ENCODE measurements at regions not wholly inside any gene's neighbourhood (a gene's known extent, or its start where the extent isn't known, plus 50 kb on each side); places are given as distances from the start of the nearest gene placed in this dataset.

- Histone ChIP-seq H4K20me1 (ENCODE audit: control insufficient read depth, insufficient read depth, low read length, poor library complexity, severe bottlenecking) (no peaks in the 10 kb centered on the region), H3K27ac (ENCODE audit: low read length in 2 of 2) (no peak overlapping the region), H3K36me3 (replicated peaks in 1 of 2; ENCODE audit: control extremely low read depth in 1 of 2, control insufficient read depth in 1 of 2, extremely low read depth in 1 of 2, insufficient read depth in 2 of 2, low read length in 1 of 2) (no peaks in the 10 kb centered on the region), H3K9ac (ENCODE audit: low read length) (no peak overlapping the region), H3K4me1 (ENCODE audit: control insufficient read depth in 2 of 2, insufficient read depth in 2 of 2, low read length in 2 of 2) (no peaks in the 10 kb centered on the region), H3K4me2 (replicated peaks; ENCODE audit: low read depth, low read length, poor library complexity, severe bottlenecking) (no peak overlapping the region), H3K4me3 (ENCODE audit: control extremely low read depth in 1 of 5, extremely low read depth in 1 of 5, insufficient read depth in 1 of 5, low read depth in 2 of 5, low read length in 4 of 5) (no peak overlapping the region), H3K79me2 (ENCODE audit: control insufficient read depth, insufficient read depth, low read length) (no peaks in the 10 kb centered on the region), H3K9me3 (ENCODE audit: control extremely low read depth in 1 of 3, control insufficient read depth in 2 of 3, insufficient read depth in 1 of 3, low read length in 2 of 3) (peaks cover 0 to 2% (median 0%) of the 10 kb centered on the region in 3 donors), H2AFZ (ENCODE audit: insufficient read depth, low read depth, low read length, poor library complexity, severe bottlenecking) (no peak overlapping the region), H3K27me3 (replicated peaks in 1 of 4; ENCODE audit: control extremely low read depth in 1 of 4, control insufficient read depth in 3 of 4, insufficient read depth in 4 of 4, low read length in 3 of 4) (no peaks in the 10 kb centered on the region)
- POLR2A ChIA-PET, result no interaction called here
- WGBS (ENCODE audit: insufficient coverage), result no CpG with 5 or more reads among the region's 2 CpGs
- DNase-seq, result no peak
- CTCF ChIA-PET, result no interaction called here
- Mint-ChIP-seq H3K4me1 (no peaks in the 10 kb centered on the region), H3K4me3 (no peak overlapping the region), H3K27ac (no peak overlapping the region), H3K27me3 (peaks cover 7% of the 10 kb centered on the region), H3K9me3 (ENCODE audit: insufficient read depth) (no peaks in the 10 kb centered on the region)
- TF ChIP-seq CTCF (IDR thresholded peaks at IDR 0.05), result no peak
- TF ChIP-seq EZH2 (IDR thresholded peaks at IDR 0.05; ENCODE audit: borderline replicate concordance, insufficient read depth, low read depth, low read length, poor library complexity, severe bottlenecking), result no peak
- no peak for ATAC-seq (ENCODE audit: low read depth)
- intact Hi-C loops (cut with micrococcal nuclease), result no loop called here
Measured at GRCh38 chr16:79811541-79811940, 211.0 kb upstream of the MAF start.

DNA sequence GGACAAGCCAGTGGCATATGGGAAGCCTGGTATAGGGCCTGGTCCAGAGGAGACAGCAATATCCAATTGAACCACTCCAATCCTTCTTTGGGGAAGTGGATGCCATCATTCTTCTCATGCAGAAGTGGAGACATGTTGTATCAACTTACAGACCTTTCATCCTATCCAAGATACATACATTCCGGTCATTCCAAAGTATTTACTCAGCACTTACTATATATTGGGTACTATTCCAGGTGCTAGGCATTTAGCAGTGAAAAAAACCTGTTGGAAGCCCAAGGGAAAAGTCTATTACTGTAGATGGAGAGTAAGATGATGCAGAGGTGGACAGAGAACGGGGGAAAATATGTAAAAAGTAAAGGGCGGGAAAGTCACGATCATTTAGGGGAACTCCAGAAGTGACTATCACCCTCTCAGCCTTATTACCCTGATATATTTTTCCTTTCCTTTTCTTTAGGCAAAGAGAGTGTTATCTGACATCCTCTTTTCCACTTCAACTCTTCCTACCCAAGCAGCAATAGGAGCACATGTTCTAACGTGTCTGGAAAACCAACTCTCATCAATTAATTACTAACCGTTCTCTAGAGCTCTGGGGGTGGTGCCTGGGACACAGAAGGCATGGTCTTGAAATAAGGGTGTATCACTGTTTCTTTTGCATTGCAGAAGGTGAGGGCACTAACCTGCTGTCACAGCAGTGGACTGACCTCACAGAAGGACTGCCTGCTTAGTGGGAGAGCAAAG is 210.1 kb upstream of the MAF start:
- Histone ChIP-seq H3K79me2 (ENCODE audit: control insufficient read depth, insufficient read depth, low read length) (no peaks in the 10 kb centered on the region), H3K9ac (ENCODE audit: low read length) (no peak overlapping the region), H3K27ac (ENCODE audit: low read length in 2 of 2) (no peak overlapping the region), H3K36me3 (replicated peaks in 1 of 2; ENCODE audit: control extremely low read depth in 1 of 2, control insufficient read depth in 1 of 2, extremely low read depth in 1 of 2, insufficient read depth in 2 of 2, low read length in 1 of 2) (no peaks in the 10 kb centered on the region), H2AFZ (ENCODE audit: insufficient read depth, low read depth, low read length, poor library complexity, severe bottlenecking) (no peak overlapping the region), H4K20me1 (ENCODE audit: control insufficient read depth, insufficient read depth, low read length, poor library complexity, severe bottlenecking) (no peaks in the 10 kb centered on the region), H3K4me3 (ENCODE audit: control extremely low read depth in 1 of 5, extremely low read depth in 1 of 5, insufficient read depth in 1 of 5, low read depth in 2 of 5, low read length in 4 of 5) (no peak overlapping the region), H3K9me3 (ENCODE audit: control extremely low read depth in 1 of 3, control insufficient read depth in 2 of 3, insufficient read depth in 1 of 3, low read length in 2 of 3) (peaks cover 0 to 2% (median 0%) of the 10 kb centered on the region in 3 donors), H3K4me2 (replicated peaks; ENCODE audit: low read depth, low read length, poor library complexity, severe bottlenecking) (no peak overlapping the region), H3K4me1 (ENCODE audit: control insufficient read depth in 2 of 2, insufficient read depth in 2 of 2, low read length in 2 of 2) (no peaks in the 10 kb centered on the region), H3K27me3 (replicated peaks in 1 of 4; ENCODE audit: control extremely low read depth in 1 of 4, control insufficient read depth in 3 of 4, insufficient read depth in 4 of 4, low read length in 3 of 4) (no peaks in the 10 kb centered on the region)
- no CpG with 5 or more reads among the region's 6 CpGs for WGBS (ENCODE audit: insufficient coverage)
- Mint-ChIP-seq H3K4me1 (no peaks in the 10 kb centered on the region), H3K27ac (no peak overlapping the region), H3K4me3 (no peak overlapping the region), H3K9me3 (ENCODE audit: insufficient read depth) (no peaks in the 10 kb centered on the region), H3K27me3 (peaks cover 10% of the 10 kb centered on the region)
- DNase-seq (no peak), ATAC-seq (ENCODE audit: low read depth) (no peak)
- TF ChIP-seq CTCF (IDR thresholded peaks at IDR 0.05) (no peak), EZH2 (IDR thresholded peaks at IDR 0.05; ENCODE audit: borderline replicate concordance, insufficient read depth, low read depth, low read length, poor library complexity, severe bottlenecking) (no peak)
- intact Hi-C loops (cut with micrococcal nuclease), result no loop called here
- POLR2A ChIA-PET, result no interaction called here
- CTCF ChIA-PET, result no interaction called here
